Activated CD4-positive, alpha-beta memory T cell treated with anti-CD3 and anti-CD28 coated beads for 36 hours (primary cell): ENCODE measurements at regions not wholly inside any gene's neighbourhood (a gene's known extent, or its start where the extent isn't known, plus 50 kb on each side); places are given as distances from the start of the nearest gene placed in this dataset.
"Not testable (repeated sequence)": the region's sequence is repeated elsewhere in the genome, so short reads cannot be mapped to it uniquely, and the experiment has no call there.

ENCODE experiments used
- CTCF ChIA-PET: fragments of 350-600 bp; sonication (Branson Sonifier 250); formaldehyde crosslinking; loops from one replicate; lab custom pipeline; 2021; ENCODE audit warnings: antibody characterized with exemption, inconsistent platforms; lab: Charles Lee
- POLR2A ChIA-PET: fragments of 350-600 bp; sonication (Branson Sonifier 250); formaldehyde crosslinking; loops from one replicate; lab custom pipeline; 2021; ENCODE audit warnings: antibody characterized with exemption; lab: Charles Lee
- DNase-seq: peaks from one replicate; pipeline ENCODE4 v3.0.0-alpha.2; 2020
- H3K27ac Mint-ChIP-seq: one replicate; pipeline ENCODE4 v1.8.0; 2021; ENCODE audit warnings: mixed read lengths
- H3K27me3 Mint-ChIP-seq: one replicate; pipeline ENCODE4 v1.8.0; 2021; ENCODE audit warnings: mixed read lengths
- H3K36me3 Mint-ChIP-seq: one replicate; pipeline ENCODE4 v1.8.0; 2021; ENCODE audit warnings: mixed read lengths
- H3K4me1 Mint-ChIP-seq: one replicate; pipeline ENCODE4 v1.8.0; 2021; ENCODE audit warnings: low read depth, mixed read lengths
- H3K4me3 Mint-ChIP-seq: one replicate; pipeline ENCODE4 v1.8.0; 2021; ENCODE audit warnings: mild to moderate bottlenecking, mixed read lengths
- H3K9me3 Mint-ChIP-seq: one replicate; pipeline ENCODE4 v1.8.0; 2021; ENCODE audit warnings: mixed read lengths
- intact Hi-C: fragments of 100-400 bp; cut with micrococcal nuclease; formaldehyde crosslinking; loops from one replicate; pipeline ENCODE4 v1.15.1; 2023

DNA sequence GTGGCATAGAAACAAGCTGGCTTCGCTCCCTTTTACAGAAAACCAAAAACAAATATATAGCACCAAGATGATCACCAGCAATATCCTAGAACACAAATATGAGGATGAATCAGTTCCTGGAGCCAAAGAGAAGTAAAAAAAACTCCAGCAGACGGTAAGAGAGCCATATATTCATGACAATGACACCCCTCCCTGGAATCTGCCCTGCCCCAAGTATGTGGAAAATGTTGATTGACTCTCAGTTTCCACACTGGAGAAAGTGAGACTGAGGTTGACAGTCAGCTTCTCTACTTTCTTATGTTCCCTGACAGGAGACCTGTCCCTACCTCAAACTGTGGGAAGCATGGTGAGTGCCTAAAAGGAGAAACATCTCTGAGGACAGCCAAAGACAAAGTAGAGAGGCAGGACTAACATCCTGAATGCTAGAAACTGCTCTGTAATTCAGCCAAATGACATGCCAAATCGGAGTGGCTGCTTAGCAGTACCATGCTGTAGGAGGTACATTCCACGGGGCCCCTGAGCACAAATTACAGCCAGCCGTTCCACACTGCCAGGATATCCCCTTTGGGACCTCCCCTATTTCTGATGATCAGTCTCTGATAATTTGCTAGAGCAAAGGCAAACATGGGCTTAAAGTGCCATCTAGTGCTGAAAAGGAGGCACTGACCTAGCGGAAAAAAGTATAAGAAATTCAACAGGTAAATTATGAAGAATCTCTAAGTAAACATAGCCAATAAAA, 424.0 kb upstream of the RGMB start:
- no peak for DNase-seq
- intact Hi-C loops = no loop called here
- H3K4me1 Mint-ChIP-seq = no peaks in the 10 kb centered on the region
- peaks cover 21% of the 10 kb centered on the region for H3K9me3 Mint-ChIP-seq
- ChIA-PET CTCF (no interaction called here), POLR2A (no interaction called here)
- H3K27ac Mint-ChIP-seq = no peak overlapping the region
- no peaks in the 10 kb centered on the region for H3K27me3 Mint-ChIP-seq
- H3K36me3 Mint-ChIP-seq = no peaks in the 10 kb centered on the region
- H3K4me3 Mint-ChIP-seq = no peak overlapping the region

- peaks cover 21% of the 10 kb centered on the region for H3K9me3 Mint-ChIP-seq
- no peaks in the 10 kb centered on the region for H3K36me3 Mint-ChIP-seq
- no peaks in the 10 kb centered on the region for H3K4me1 Mint-ChIP-seq
- no peaks in the 10 kb centered on the region for H3K27me3 Mint-ChIP-seq
- ChIA-PET CTCF (no interaction called here), POLR2A (no interaction called here)
- intact Hi-C loops = no loop called here
- no peak for DNase-seq
- H3K4me3 Mint-ChIP-seq = no peak overlapping the region
- no peak overlapping the region for H3K27ac Mint-ChIP-seq
These were observed 423.5 kb upstream of the RGMB start for GRCh38 chr5:98349990-98350365.

DNA sequence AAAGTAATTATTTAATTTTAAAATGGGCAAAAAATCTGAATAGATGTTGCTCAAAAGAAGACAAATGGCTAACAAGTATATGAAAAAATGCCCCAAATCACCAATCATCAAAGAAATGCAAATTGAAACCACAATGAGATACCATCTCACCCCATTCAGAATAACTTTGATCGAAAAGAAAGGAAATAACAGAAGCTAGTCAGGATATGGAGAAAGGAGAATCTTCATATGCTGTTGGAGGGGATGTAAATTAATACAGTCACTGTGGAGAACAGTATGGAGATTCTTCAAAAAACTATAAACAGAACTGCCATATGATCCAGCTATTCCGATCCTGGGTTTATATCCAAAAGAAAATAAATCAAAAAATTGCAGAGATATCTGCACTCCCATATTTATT, 418.5 kb upstream of the RGMB start:
- DNase-seq = no peak
- Mint-ChIP-seq H3K27ac (no peak overlapping the region), H3K36me3 (no peaks in the 10 kb centered on the region), H3K4me1 (no peaks in the 10 kb centered on the region), H3K9me3 (peaks cover 14% of the 10 kb centered on the region), H3K27me3 (no peaks in the 10 kb centered on the region), H3K4me3 (no peak overlapping the region)
- intact Hi-C loops = no loop called here
- CTCF ChIA-PET = no interaction called here
- POLR2A ChIA-PET = no interaction called here

DNA sequence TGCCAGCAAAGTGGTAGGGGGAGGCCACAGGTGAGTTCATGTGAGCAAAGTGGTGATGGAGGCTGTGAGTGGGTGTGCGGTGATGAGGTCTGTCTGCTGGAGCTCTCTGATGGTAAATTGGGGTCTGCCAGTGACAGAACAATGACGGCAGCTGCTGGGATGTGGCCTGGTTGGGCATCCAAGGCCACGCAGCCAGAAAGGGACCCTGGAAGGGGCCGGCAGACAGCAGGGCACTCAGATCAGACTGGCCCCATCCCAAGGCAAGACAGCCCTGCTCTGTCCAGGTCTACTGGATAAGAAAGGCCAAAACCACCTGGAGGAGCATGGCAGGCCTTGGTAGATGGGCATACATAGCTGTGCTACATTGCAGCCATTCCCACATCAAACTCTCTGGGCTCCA, 412.9 kb upstream of the RGMB start:
- intact Hi-C loops = no loop called here
- H3K9me3 Mint-ChIP-seq = peaks cover 12% of the 10 kb centered on the region
- ChIA-PET POLR2A (no interaction called here), CTCF (no interaction called here)
- no peak for DNase-seq
- H3K27me3 Mint-ChIP-seq = no peaks in the 10 kb centered on the region
- H3K27ac Mint-ChIP-seq = no peak overlapping the region
- no peak overlapping the region for H3K4me3 Mint-ChIP-seq
- no peaks in the 10 kb centered on the region for H3K4me1 Mint-ChIP-seq
- H3K36me3 Mint-ChIP-seq = no peaks in the 10 kb centered on the region

DNA sequence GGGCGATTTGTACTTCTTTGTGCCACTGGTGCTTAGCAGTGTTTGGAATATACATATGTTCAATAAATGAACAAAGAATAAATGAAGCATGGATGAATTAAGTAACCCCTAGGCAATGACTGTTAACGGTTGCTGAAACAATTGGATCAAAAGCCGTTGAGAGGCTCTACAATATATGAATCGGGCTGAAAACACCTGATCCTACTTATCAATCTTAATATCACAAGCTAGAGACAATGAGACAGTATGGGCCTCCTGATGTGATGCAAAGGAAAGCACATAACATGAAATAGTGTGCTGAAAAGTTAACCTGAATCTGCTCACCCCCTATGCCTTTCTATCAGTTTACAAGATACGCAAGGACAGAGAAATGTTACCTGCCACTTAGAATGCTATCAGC, 410.3 kb upstream of the RGMB start:
- Mint-ChIP-seq H3K27me3 (no peaks in the 10 kb centered on the region), H3K27ac (no peak overlapping the region), H3K9me3 (peaks cover 12% of the 10 kb centered on the region), H3K4me1 (no peaks in the 10 kb centered on the region), H3K4me3 (no peak overlapping the region), H3K36me3 (no peaks in the 10 kb centered on the region)
- no peak for DNase-seq
- POLR2A ChIA-PET = no interaction called here
- CTCF ChIA-PET = no interaction called here
- intact Hi-C loops = no loop called here

DNA sequence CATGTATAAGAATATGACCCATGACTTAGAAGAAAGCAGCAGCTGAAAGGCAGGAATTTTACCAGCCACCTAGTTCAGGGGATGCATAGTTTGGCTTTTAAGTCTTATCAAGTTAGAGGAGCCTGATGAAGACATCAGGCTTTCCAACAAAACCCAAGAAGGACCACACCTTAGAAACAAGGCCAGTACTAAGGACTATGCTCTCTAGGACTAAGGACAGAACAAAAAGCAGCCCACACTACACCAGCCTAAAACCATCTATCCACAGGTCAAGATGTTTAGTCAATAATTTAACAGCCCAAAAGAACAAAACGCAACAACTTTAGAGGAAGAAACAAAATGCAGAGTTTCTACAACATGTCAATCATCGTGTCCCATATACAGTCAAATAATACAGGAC, 408.9 kb upstream of the RGMB start:
- DNase-seq = no peak
- intact Hi-C loops = no loop called here
- no peak overlapping the region for H3K27ac Mint-ChIP-seq
- peaks cover 8% of the 10 kb centered on the region for H3K9me3 Mint-ChIP-seq
- H3K4me1 Mint-ChIP-seq = no peaks in the 10 kb centered on the region
- H3K27me3 Mint-ChIP-seq = no peaks in the 10 kb centered on the region
- CTCF ChIA-PET = interaction anchor here (0.6 kb wide), 1 partner anchor 260 kb away, joined by 4 read pairs; no protein-coding TSS in a partner anchor
- H3K36me3 Mint-ChIP-seq = no peaks in the 10 kb centered on the region
- no peak overlapping the region for H3K4me3 Mint-ChIP-seq
- POLR2A ChIA-PET = no interaction called here

DNA sequence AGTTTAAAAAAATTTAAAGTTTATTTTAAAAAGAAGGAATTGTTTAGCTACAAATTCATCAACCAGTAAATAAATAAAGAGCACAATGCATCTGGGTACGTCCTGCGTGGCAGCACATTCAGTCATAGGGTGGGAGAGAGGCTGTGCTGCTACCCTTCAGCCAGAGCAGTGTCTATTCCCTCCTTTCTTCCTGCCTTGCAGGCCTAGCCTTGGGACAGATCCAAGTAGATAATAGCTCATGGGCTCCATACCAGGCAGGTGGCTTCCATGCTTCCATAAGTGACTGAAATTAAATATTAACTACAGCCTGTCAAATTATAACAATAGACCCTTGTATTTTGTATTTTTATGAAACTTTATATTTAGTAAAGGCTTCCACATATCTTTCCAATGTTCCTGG, 408.3 kb upstream of the RGMB start:
- ChIA-PET POLR2A (no interaction called here), CTCF (interaction anchor here (0.6 kb wide), 1 partner anchor 260 kb away, joined by 4 read pairs; no protein-coding TSS in a partner anchor)
- no peaks in the 10 kb centered on the region for H3K36me3 Mint-ChIP-seq
- H3K4me1 Mint-ChIP-seq = no peaks in the 10 kb centered on the region
- no peaks in the 10 kb centered on the region for H3K27me3 Mint-ChIP-seq
- intact Hi-C loops = no loop called here
- H3K9me3 Mint-ChIP-seq = peaks cover 2% of the 10 kb centered on the region
- DNase-seq = no peak
- H3K4me3 Mint-ChIP-seq = no peak overlapping the region
- H3K27ac Mint-ChIP-seq = no peak overlapping the region

DNA sequence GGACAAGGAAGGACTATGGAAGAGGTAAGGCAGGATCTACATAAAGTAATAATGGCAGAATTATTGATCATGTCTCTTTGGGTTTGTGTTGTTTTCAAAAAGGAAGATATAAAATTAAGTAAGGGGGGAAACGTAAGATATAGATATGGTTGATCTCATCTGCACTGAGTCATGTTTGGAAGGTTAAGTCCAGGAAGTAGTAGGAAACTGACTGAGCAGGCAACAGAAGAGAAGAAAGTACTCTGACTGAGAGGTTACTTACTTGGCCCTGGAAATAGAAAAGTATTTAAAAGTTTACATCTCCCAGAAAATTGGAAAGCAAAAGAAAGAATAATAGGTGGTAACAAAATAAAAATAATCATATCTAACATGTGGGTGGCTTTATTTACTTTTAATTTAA, 405.3 kb upstream of the RGMB start:
- ChIA-PET POLR2A (no interaction called here), CTCF (no interaction called here)
- Mint-ChIP-seq H3K9me3 (no peaks in the 10 kb centered on the region), H3K27ac (no peak overlapping the region), H3K27me3 (no peaks in the 10 kb centered on the region), H3K4me1 (no peaks in the 10 kb centered on the region), H3K36me3 (no peaks in the 10 kb centered on the region), H3K4me3 (no peak overlapping the region)
- intact Hi-C loops = no loop called here
- no peak for DNase-seq

- H3K36me3 Mint-ChIP-seq = no peaks in the 10 kb centered on the region
- no peaks in the 10 kb centered on the region for H3K27me3 Mint-ChIP-seq
- H3K27ac Mint-ChIP-seq = no peak overlapping the region
- POLR2A ChIA-PET = no interaction called here
- no peaks in the 10 kb centered on the region for H3K9me3 Mint-ChIP-seq
- H3K4me1 Mint-ChIP-seq = no peaks in the 10 kb centered on the region
- intact Hi-C loops = no loop called here
- CTCF ChIA-PET = no interaction called here
- H3K4me3 Mint-ChIP-seq = no peak overlapping the region
- no peak for DNase-seq
These were observed 401.1 kb upstream of the RGMB start for GRCh38 chr5:98372351-98372750.

GRCh38 chr5:98391921-98392625, 381.4 kb upstream of the RGMB start:
- Mint-ChIP-seq H3K4me3 (no peak overlapping the region), H3K27me3 (no peaks in the 10 kb centered on the region), H3K9me3 (no peaks in the 10 kb centered on the region), H3K36me3 (no peaks in the 10 kb centered on the region), H3K4me1 (no peaks in the 10 kb centered on the region), H3K27ac (no peak overlapping the region)
- CTCF ChIA-PET = interaction anchor here (0.5 kb wide), 1 partner anchor 508 kb away, joined by 3 read pairs; no protein-coding TSS in a partner anchor
- intact Hi-C loops = no loop called here
- no peak for DNase-seq
- POLR2A ChIA-PET = no interaction called here

- H3K4me1 Mint-ChIP-seq, H3K27me3 Mint-ChIP-seq, H3K27ac Mint-ChIP-seq, intact Hi-C loops, H3K9me3 Mint-ChIP-seq, DNase-seq, POLR2A ChIA-PET, H3K36me3 Mint-ChIP-seq, H3K4me3 Mint-ChIP-seq: not testable (repeated sequence)
- CTCF ChIA-PET = interaction anchor here (0.6 kb wide), 1 partner anchor 10 kb away, joined by 3 read pairs; no protein-coding TSS in a partner anchor
These were observed 380.3 kb upstream of the RGMB start for GRCh38 chr5:98393205-98393604.

DNA sequence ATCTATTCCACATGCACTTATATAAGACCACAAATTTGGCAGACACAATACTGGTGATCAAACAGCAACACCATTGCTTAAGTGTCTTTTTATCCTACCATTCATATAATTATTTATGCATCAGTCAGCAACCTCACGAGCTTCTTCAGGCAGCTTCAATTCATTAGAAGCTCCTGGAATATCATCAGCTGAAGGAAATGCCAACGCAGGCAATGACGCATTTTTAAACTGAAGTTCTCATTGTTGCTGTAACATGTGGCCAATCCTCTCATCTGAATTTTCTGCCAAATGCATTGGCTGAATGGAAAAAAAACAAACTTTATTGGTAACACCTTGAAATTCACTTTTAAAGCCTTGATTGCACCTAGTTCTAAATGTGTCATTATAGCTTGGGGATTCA, 376.4 kb upstream of the RGMB start:
- no peak for DNase-seq
- intact Hi-C loops = no loop called here
- ChIA-PET POLR2A (no interaction called here), CTCF (no interaction called here)
- H3K36me3 Mint-ChIP-seq = no peaks in the 10 kb centered on the region
- H3K4me1 Mint-ChIP-seq = no peaks in the 10 kb centered on the region
- H3K4me3 Mint-ChIP-seq = no peak overlapping the region
- H3K9me3 Mint-ChIP-seq = no peaks in the 10 kb centered on the region
- no peaks in the 10 kb centered on the region for H3K27me3 Mint-ChIP-seq
- H3K27ac Mint-ChIP-seq = no peak overlapping the region

GRCh38 chr5:98398465-98398864, 375.0 kb upstream of the RGMB start:
- Mint-ChIP-seq H3K27ac (no peak overlapping the region), H3K9me3 (no peaks in the 10 kb centered on the region), H3K36me3 (no peaks in the 10 kb centered on the region), H3K4me1 (no peaks in the 10 kb centered on the region), H3K4me3 (no peak overlapping the region), H3K27me3 (no peaks in the 10 kb centered on the region)
- intact Hi-C loops = no loop called here
- DNase-seq = no peak
- CTCF ChIA-PET = no interaction called here
- POLR2A ChIA-PET = no interaction called here
